KOPT-K1 (cell line): ENCODE measurements at regions not wholly inside any gene's neighbourhood (a gene's known extent, or its start where the extent isn't known, plus 50 kb on each side); places are given as distances from the start of the nearest gene placed in this dataset.
"Not testable (repeated sequence)": the region's sequence is repeated elsewhere in the genome, so short reads cannot be mapped to it uniquely, and the experiment has no call there.

Experiments used
- H3K27ac ChIP-seq: fragments of 200-600 bp; sonication (generic); 2 replicates; pipeline ENCODE4 v1.5.1; 2016; ENCODE audit warnings: antibody characterized with exemption, mild to moderate bottlenecking, low read depth, low read length; ENCODE audit not compliant: poor library complexity, severe bottlenecking
- H3K36me3 ChIP-seq: fragments of 200-600 bp; sonication (generic); 2 replicates; pipeline ENCODE4 v1.5.1; 2017; ENCODE audit warnings: antibody characterized with exemption, mild to moderate bottlenecking, low read length, moderate library complexity; ENCODE audit not compliant: insufficient read depth
- H3K9me3 ChIP-seq: fragments of 200-600 bp; sonication (generic); 2 replicates; pipeline ENCODE4 v1.5.1; 2017; ENCODE audit warnings: antibody characterized with exemption, low read length, mild to moderate bottlenecking; ENCODE audit not compliant: insufficient read depth, poor library complexity, severe bottlenecking

DNA sequence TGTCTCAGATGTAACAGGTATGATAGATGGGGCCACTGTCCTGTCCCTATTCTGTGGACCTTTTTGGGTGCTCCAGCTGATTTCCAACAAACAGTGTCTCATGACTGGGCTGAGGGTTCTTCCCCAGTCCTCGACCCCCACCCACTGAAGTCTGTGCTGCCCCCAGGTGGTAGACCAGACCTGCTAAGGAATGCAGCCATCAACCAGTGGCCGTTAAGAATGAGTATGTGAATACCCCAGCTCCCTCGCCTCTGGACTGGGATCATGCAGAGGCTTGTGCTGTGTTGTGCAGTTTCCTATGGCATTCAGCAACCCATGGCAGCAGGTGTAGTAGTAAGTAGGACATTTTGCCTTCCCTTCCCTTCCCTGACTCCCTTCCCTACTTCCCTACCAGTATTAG is 183.1 kb upstream of the KAZN start:
- Histone ChIP-seq H3K27ac (no peak overlapping the region), H3K9me3 (no peaks in the 10 kb centered on the region), H3K36me3 (no peaks in the 10 kb centered on the region)

GRCh38 chr1:14419778-14420218 is 178.7 kb upstream of the KAZN start:
- H3K9me3 ChIP-seq, H3K27ac ChIP-seq, H3K36me3 ChIP-seq: not testable (repeated sequence)

DNA sequence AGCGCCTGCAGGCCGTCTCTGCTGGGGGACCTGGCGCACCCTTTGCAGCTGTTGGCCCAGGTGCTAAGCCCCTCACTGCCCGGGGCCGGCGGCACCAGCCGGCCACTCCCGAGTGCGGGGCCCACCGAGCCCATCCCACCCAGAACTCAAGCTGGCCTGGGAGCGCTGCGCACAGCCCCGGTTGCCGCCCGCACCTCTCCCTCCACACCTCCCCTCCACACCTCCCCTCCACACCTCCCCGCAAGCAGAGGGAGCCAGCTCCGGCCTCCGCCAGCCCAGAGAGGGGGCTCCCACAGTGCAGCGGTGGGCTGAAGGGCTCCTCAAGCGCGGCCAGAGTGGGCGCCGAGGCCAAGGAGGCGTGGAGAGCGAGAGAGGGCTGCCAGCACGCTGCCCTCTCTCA is 177.8 kb upstream of the KAZN start:
- Histone ChIP-seq H3K9me3 (no peaks in the 10 kb centered on the region), H3K36me3 (no peaks in the 10 kb centered on the region), H3K27ac (no peak overlapping the region)

DNA sequence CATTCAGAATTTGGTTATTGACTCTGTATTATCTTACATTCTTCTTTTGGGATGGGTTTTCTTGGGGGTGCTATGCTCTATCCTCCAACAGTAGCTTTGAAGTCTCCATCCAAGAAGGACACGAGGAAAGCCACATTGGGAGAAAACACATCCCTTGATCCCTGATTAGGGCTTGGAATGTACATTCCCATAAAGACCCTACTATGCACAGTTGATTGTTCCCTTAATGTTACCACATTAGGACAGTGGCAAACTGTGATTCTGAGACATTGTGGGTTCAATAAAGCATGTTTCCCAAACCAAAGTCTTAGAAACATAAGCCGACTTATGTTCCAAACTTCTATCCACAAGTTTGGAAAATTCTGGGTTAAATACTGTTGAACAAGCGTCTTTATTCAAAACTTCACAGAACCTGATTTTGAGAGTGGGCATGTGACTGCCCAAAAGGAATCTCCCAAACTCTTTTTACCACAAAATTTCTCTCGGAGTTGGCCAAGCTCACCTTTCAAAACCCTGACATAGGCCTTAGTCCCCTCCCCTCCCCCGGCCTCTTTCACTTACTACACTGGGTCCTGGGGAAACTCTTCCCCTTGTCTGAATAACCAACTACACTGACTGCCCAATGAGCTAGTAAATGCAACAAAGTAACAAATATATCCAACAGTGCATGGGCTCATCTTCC is 177.0 kb upstream of the KAZN start:
- no peaks in the 10 kb centered on the region for H3K9me3 ChIP-seq
- no peak overlapping the region for H3K27ac ChIP-seq
- no peaks in the 10 kb centered on the region for H3K36me3 ChIP-seq

- H3K9me3 ChIP-seq, result no peaks in the 10 kb centered on the region
- H3K36me3 ChIP-seq, result no peaks in the 10 kb centered on the region
- H3K27ac ChIP-seq, result no peak overlapping the region
Measured at GRCh38 chr1:14421977-14422609, 176.4 kb upstream of the KAZN start.

- no peak overlapping the region for H3K27ac ChIP-seq
- peaks cover 5% of the 10 kb centered on the region for H3K9me3 ChIP-seq
- H3K36me3 ChIP-seq, result no peaks in the 10 kb centered on the region
Measured at GRCh38 chr1:14424325-14425002, 174.0 kb upstream of the KAZN start.

- Histone ChIP-seq H3K27ac (no peak overlapping the region), H3K9me3 (peaks cover 5% of the 10 kb centered on the region), H3K36me3 (no peaks in the 10 kb centered on the region)
Measured at GRCh38 chr1:14426854-14427253, 171.6 kb upstream of the KAZN start.

DNA sequence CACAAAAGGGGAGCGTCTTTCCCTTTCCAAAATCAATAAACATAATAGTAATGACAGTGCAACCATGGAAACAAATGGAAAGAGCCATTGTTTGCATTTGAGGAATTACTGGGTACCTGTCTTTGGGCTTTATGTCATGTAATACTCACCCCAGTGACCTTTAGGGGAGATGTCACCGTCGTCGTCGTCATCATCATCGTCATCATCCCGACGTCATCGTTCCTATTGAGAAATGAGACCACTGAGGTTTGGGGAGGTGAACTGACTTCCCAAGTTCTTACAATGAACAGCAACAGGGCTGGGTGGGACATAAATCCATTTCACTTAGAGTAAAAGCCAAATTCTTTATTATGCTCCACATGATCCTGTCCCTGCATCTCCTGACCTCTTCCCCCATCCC is 168.9 kb upstream of the KAZN start:
- no peaks in the 10 kb centered on the region for H3K36me3 ChIP-seq
- H3K9me3 ChIP-seq, result peaks cover 5% of the 10 kb centered on the region
- no peak overlapping the region for H3K27ac ChIP-seq

- H3K27ac ChIP-seq, H3K36me3 ChIP-seq, H3K9me3 ChIP-seq: not testable (repeated sequence)
Measured at GRCh38 chr1:14432728-14433127, 165.8 kb upstream of the KAZN start.

DNA sequence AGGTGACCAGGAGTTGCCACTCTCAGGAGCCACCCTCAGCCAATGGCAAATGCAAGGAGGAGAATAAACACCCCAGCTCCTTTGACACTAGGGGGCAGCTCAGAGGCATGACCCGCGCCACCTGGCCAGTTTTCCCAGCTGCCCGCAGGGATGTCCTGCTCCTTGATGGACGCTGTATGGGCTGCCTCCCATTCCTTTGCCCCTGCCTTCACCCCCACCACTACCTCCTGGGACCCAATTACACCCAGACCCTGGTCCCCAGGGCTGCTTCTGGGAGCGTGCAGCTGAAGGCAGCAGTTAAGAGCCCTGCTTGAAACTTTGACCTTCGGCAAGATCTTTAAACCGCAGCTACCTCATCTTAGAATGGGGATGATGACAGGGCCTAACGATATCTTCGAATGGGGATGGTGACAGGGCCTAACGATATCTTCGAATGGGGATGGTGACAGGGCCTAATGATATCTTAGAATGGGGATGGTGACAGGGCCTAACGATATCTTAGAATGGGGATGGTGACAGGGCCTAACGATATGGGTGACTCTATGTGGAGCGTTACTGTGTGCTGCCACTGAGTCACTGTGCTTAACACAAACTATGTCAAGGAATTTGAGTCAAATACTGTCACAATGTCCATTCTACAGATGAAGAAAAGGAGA is 163.0 kb upstream of the KAZN start:
- no peaks in the 10 kb centered on the region for H3K9me3 ChIP-seq
- H3K27ac ChIP-seq, result no peak overlapping the region
- no peaks in the 10 kb centered on the region for H3K36me3 ChIP-seq

GRCh38 chr1:14437417-14437918 is 161.0 kb upstream of the KAZN start:
- no peak overlapping the region for H3K27ac ChIP-seq
- H3K9me3 ChIP-seq, result no peaks in the 10 kb centered on the region
- no peaks in the 10 kb centered on the region for H3K36me3 ChIP-seq

DNA sequence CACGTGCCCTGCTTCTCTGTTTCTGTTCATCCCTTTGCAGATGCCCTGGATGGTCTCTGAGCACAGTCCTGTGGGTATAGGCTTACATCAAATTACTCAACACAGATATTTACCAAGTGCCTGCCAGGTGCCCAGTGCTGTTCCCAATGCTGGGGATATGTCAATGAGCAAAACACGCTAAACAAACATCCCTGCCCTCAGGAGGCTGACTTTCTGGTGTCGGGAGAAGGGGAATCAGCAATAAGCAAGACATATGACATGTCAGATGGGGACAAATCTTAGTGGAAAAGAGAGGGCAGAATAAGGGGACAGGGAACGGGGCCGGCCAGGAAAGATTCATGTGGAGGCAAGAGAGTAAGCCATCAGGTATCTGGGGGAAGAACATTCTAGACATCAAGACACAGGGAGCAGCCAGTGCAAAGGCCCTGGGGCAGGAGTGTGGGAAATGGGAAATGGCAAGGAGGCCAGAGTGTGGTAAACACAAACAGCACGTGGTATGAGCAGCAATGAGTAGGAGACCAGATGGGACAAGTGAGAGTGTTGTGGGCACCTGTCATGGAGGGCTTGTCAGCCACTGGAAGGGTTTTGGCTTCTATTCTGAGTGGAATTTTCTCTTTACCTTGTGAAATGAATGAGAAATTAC is 160.2 kb upstream of the KAZN start:
- Histone ChIP-seq H3K36me3 (no peaks in the 10 kb centered on the region), H3K9me3 (no peaks in the 10 kb centered on the region), H3K27ac (no peak overlapping the region)

GRCh38 chr1:14439015-14439414 is 159.5 kb upstream of the KAZN start:
- Histone ChIP-seq H3K36me3 (no peaks in the 10 kb centered on the region), H3K9me3 (no peaks in the 10 kb centered on the region), H3K27ac (no peak overlapping the region)

DNA sequence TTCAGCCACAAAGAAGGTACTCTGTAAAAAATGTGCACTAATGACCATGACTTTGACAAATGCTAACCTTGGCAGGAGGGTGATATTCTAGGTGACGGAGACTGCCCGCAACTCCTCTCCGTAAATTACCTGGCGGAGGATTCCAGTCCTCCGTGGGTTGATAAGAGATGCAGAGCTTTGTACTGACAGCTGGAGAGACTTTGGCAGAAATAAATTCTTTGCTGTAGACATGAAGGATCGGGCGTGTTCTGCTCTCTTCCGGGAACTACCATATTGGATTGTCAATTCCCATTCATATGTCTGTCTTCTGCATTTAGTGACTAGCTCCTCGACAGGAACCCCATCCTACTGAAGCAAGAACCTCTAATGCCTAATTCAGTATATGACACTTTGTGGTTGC is 158.3 kb upstream of the KAZN start:
- no peak overlapping the region for H3K27ac ChIP-seq
- H3K36me3 ChIP-seq, result no peaks in the 10 kb centered on the region
- no peaks in the 10 kb centered on the region for H3K9me3 ChIP-seq

DNA sequence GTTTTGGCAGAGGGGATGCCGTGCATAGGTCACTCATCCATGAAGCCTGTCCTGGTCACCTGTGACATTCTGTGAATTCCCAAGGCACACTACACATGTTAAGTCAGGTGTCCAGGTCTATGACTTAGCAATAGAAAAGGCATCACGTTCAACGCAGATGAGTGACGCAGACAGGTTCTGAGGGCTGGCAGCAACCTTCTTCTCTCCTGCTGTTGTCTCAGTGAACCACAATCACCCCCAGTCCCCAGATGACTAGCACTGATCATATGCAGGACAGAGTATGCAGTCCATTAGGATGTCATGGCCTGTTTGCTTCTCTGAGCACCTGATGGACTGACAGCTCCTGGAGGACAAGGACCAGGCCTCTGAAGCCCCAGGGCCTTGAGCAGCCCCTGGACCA is 157.8 kb upstream of the KAZN start:
- H3K27ac ChIP-seq, result no peak overlapping the region
- H3K36me3 ChIP-seq, result no peaks in the 10 kb centered on the region

More for the DNA sequence above, 157.8 kb upstream of the KAZN start:
- no peaks in the 10 kb centered on the region for H3K9me3 ChIP-seq
